Stimulated activated CD8-positive, alpha-beta memory T cell treated with anti-CD3 and anti-CD28 coated beads, Interleukin-12 subunit alpha, Interleukin-12 subunit beta, amount 100 ng/mL, for 4 hours (primary cell): ENCODE measurements at regions not wholly inside any gene's neighbourhood (a gene's known extent, or its start where the extent isn't known, plus 50 kb on each side); places are given as distances from the start of the nearest gene placed in this dataset.

Experiments used
- DNase-seq: peaks from one replicate; pipeline ENCODE4 v3.0.0-alpha.2; 2020; ENCODE audit warnings: low read depth

- DNase-seq: no peak
These were observed 51.1 kb upstream of the ZNF236 start for GRCh38 chr18:76771192-76771799.

DNA sequence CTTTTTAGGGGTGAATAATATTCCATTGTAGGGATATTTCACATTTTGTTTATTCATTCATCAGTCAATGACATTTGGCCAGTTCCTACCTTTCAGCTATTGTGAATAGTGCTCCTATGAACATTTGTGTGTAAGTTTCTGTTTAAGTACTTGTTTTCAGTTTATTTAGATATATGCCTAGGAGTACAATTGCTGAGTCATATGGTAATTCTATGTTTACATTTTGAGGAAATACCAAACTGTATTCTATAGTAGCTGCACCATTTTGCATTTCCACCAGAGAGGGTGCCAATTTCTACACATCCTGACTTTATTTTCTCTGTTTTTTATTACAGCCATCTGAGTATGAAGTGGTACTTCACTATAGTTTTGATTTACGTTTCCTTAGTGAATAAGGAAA lies 54.4 kb upstream of the ZNF236 start:
- DNase-seq: no peak

GRCh38 chr18:76766429-76766828 lies 55.9 kb upstream of the ZNF236 start:
- DNase-seq: no peak

GRCh38 chr18:76765649-76766048 lies 56.7 kb upstream of the ZNF236 start:
- DNase-seq: no peak

- DNase-seq: no peak
These were observed 58.0 kb upstream of the ZNF236 start for GRCh38 chr18:76764291-76764901.

DNA sequence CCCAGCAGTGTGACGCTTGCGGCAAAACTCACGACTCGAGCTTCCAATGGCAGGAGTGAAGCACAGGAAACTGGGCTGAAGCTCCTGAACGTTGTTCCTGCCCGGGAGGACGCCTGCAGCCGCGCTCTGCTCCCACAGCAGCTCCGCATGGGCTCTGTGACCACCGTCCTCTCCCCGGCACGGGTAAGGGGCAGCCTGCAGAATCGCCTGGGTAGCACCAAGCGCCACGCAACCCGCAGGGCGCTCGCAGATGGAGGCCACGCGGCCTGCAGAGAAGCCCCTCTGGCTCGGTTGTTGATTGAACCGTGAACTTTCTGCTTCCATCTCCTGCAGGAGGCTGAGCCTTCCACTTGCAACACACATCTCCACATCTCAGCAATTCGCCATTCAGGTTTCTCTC lies 63.3 kb upstream of the ZNF236 start:
- no peak for DNase-seq

DNA sequence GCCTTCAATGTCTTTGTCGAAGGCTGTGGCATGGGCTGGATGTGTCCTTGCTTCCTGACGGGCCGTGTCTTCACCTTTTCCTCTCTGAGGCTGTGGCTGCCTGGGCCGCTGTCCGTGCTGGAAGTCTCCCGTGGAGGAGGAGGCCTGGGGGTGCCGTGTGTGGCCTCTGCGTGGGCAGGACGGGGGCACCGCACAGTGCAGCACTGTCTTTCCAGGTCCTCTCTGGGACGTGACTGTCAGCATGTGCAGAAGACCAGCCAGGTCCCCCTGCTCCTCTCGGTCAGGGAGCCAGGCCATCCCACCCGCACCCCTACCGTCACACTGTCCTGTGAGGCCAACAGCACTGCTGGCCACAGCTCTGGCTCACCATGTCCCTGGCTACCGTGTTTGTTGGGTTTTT lies 64.4 kb upstream of the ZNF236 start:
- DNase-seq: no peak

- DNase-seq: no peak
These were observed 65.0 kb upstream of the ZNF236 start for GRCh38 chr18:76757335-76757734.

GRCh38 chr18:76756531-76757253 lies 65.7 kb upstream of the ZNF236 start:
- DNase-seq: no peak

GRCh38 chr18:76754351-76754750 lies 68.0 kb upstream of the ZNF236 start:
- DNase-seq: no peak

GRCh38 chr18:76752400-76752799 lies 70.0 kb upstream of the ZNF236 start:
- no peak for DNase-seq

DNA sequence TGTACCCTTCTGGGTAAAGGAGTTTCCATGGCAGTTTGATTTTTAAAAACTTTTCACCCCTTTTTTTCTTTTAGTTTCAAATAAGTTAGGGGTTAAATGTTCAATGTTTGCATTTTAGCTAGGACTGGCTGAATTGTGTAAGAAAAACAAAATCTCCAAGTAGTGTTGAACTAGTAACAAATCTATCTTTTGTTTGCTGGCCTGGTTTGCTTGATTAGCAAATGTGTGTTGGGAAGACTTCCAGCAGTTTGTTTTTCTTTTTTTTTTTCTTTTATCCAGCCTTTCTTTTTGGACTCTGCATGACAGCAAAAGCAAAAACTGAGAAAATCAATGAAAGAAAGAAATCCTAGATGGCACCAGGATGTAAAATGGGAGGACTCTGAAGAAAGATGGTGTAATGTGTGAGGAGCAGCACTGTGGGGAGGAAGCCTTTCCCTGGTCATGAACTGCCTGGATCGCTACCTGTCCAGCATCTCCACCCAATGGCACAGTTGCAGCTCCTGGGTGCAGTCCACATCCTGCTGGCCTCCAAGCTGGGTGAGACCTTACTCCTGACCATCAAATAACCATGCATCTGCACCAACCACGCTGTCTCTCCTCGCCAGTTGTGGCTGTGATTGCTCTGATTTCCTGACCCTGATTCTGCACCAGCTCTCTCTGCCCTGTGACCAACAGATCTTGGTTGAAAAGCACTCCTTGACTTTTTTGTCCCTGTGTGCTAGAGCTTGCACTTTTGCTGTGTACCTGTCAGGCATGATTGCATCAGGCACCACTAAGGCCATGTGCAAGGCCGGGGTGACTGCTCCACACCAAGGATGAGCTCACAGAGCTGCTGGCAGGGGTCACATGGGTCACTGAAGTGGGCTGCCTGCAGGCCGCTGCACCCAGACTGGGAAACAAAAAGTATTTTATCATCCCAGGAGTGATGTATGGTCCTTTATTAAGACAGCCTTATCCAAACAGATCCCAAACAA lies 71.2 kb upstream of the ZNF236 start:
- DNase-seq: no peak

DNA sequence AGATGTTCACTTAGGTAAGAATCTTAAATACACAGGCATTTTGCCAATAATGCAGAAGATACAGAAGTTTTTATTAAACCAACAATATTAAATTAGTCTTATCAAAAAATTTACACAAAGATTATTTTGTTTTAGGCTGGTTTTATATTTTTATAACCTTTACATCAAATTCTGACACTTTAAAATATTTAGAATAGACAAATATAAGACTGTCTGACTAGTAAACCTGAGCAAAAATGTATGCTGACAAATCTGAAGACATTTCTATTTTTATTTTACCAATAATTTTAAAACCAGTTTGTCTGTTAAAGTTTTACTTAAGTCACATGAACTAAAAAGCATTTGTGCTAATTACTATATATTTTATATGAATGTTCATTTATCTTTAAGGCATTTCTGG lies 72.1 kb upstream of the ZNF236 start:
- DNase-seq: no peak

DNA sequence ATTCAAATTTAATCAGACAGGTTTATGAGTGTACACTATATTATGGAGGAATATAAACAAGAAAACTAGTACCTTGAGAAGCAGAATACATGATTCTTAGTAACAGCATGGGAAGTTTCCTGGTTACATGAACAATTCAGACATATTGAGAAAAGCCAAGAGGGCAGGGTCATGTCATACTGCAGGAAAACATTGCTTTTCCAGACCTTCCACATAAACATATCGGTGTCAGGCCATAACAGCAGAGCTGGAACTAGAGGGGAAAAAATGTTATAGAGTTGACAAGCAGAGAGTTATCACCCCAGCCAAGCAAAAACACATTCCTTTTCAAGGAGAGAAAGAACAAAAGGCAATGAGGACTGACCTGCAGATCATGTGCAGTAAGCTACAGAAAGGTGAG lies 74.7 kb upstream of the ZNF236 start:
- no peak for DNase-seq

- DNase-seq: no peak
These were observed 81.0 kb upstream of the ZNF236 start for GRCh38 chr18:76741346-76741745.

DNA sequence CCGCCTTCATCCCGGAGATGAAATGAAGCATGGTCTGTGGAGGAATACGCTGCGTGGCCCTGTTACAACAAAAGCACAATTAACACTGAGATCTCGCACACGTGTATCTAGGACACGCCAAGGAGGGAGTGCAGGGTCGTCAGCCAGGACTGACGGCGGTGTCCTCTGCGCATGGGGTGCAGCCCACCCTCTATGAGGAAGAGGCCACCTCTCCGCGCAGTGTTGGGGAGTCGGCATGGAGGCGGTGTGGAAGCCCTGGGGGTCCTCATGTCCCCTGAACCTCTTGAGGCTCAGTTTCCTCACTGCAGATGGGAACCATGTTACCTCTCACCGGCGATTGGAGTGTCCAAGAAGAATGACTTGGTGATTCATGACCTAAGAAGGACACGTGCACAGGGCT lies 86.0 kb upstream of the ZNF236 start:
- no peak for DNase-seq

- DNase-seq: no peak
These were observed 91.5 kb upstream of the ZNF236 start for GRCh38 chr18:76730901-76731300.

DNA sequence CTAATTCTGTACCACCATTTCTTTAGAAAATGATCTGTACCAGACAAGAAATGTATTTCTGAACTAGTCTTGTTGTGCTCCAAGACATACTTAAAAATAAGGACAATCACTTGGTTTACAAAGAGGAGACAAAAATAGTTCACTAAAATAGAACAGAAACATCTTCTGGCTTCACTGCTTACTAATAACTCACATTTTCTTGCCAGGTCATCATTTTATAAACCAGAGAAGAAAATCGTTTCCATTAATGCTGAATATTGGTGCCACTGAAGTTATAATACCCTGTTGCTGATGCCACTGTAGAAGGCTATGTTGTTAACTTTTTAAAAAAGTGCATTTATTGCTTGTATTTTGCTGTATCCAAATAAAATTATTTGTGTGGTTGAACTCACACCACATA lies 94.8 kb upstream of the ZNF236 start:
- DNase-seq: no peak

- no peak for DNase-seq
These were observed 96.9 kb upstream of the ZNF236 start for GRCh38 chr18:76725445-76725844.

- no peak for DNase-seq
These were observed 99.9 kb upstream of the ZNF236 start for GRCh38 chr18:76722224-76723061.

- peak; percentile 28 for DNase-seq
These were observed 101.0 kb upstream of the ZNF236 start for GRCh38 chr18:76721207-76721996.
